Large intestine (tissue), 3 donors: ENCODE measurements at regions not wholly inside any gene's neighbourhood (a gene's known extent, or its start where the extent isn't known, plus 50 kb on each side); places are given as distances from the start of the nearest gene placed in this dataset.
A peak's percentile ranks its signal among the peaks of the same experiment; 100 is the strongest.

Experiments
- DNase-seq, 2 donors: peaks; one replicate each; pipeline versions ENCODE4 v3.0.0 to v3.0.0-alpha.2; 2013
- H3K27ac ChIP-seq: one replicate; pipeline ENCODE4 v1.5.1; 2013; ENCODE audit warnings: low read length
- H3K27me3 ChIP-seq: 2 replicates; pipeline ENCODE4 v1.6.1; 2013; ENCODE audit warnings: low read length; ENCODE audit not compliant: control insufficient read depth, insufficient read depth
- H3K36me3 ChIP-seq: 2 replicates; pipeline ENCODE4 v1.6.1; 2013; ENCODE audit warnings: low read length; ENCODE audit not compliant: control insufficient read depth, insufficient read depth
- H3K4me1 ChIP-seq: one replicate; pipeline ENCODE4 v1.6.1; 2013; ENCODE audit warnings: low read length; ENCODE audit not compliant: control insufficient read depth, insufficient read depth
- H3K4me3 ChIP-seq: one replicate; pipeline ENCODE4 v1.5.1; 2013; ENCODE audit warnings: low read length
- H3K9me3 ChIP-seq: one replicate; pipeline ENCODE4 v1.6.1; 2013; ENCODE audit warnings: mild to moderate bottlenecking, low read depth, low read length, moderate library complexity; ENCODE audit not compliant: control insufficient read depth
- WGBS: methylation state at CpG from one replicate; pipeline ENCODE4 v1.1.5; 2013; ENCODE audit warnings: low lambda C conversion rate; ENCODE audit not compliant: insufficient coverage; 5-methylcytosine and 5-hydroxymethylcytosine counted together

GRCh38 chr11:119521551-119521950 is 98.6 kb upstream of the THY1 start:
- Histone ChIP-seq H3K4me1 (no peaks in the 10 kb centered on the region), H3K27ac (no peak overlapping the region), H3K9me3 (no peaks in the 10 kb centered on the region), H3K4me3 (no peak overlapping the region), H3K36me3 (no peaks in the 10 kb centered on the region), H3K27me3 (no peaks in the 10 kb centered on the region)
- no CpG with 5 or more reads among the region's 11 CpGs for WGBS
- no peak for DNase-seq

- Histone ChIP-seq H3K9me3 (no peaks in the 10 kb centered on the region), H3K4me3 (no peak overlapping the region), H3K27me3 (peaks cover 3% of the 10 kb centered on the region), H3K27ac (no peak overlapping the region), H3K36me3 (no peaks in the 10 kb centered on the region), H3K4me1 (no peaks in the 10 kb centered on the region)
- DNase-seq: no peak
- WGBS: no CpG with 5 or more reads among the region's 9 CpGs
These were observed 98.0 kb upstream of the THY1 start for GRCh38 chr11:119520966-119521365.

DNA sequence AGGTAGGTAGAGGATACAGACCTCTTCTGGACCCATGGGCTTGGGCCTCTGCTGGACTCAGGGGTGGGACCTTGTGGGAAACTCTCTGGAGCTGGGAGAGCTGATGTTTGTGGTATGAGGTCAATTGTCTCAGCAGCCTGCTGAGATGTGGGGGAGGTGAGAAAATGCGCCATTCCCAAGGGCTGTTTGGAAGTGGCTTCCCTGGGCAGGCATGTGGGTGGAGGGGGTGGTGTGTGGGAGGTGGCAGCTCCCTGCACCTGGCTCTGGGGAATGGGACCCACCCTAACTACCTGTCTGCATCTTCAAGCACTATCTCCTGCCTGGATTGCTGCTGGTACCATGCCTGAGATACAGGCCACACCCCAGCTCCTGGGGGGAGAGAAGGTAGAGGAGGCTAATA is 97.4 kb upstream of the THY1 start:
- Histone ChIP-seq H3K9me3 (no peaks in the 10 kb centered on the region), H3K27me3 (peaks cover 3% of the 10 kb centered on the region), H3K4me1 (no peaks in the 10 kb centered on the region), H3K36me3 (no peaks in the 10 kb centered on the region), H3K4me3 (no peak overlapping the region), H3K27ac (no peak overlapping the region)
- DNase-seq: no peak
- no CpG with 5 or more reads among the region's 1 CpG for WGBS

- H3K27ac ChIP-seq: no peak overlapping the region
- no peaks in the 10 kb centered on the region for H3K9me3 ChIP-seq
- no peak overlapping the region for H3K4me3 ChIP-seq
- H3K4me1 ChIP-seq: no peaks in the 10 kb centered on the region
- no CpG with 5 or more reads among the region's 5 CpGs for WGBS
- DNase-seq: no peak
- peaks cover 5% of the 10 kb centered on the region for H3K27me3 ChIP-seq
- no peaks in the 10 kb centered on the region for H3K36me3 ChIP-seq
These were observed 96.8 kb upstream of the THY1 start for GRCh38 chr11:119519796-119520195.

DNA sequence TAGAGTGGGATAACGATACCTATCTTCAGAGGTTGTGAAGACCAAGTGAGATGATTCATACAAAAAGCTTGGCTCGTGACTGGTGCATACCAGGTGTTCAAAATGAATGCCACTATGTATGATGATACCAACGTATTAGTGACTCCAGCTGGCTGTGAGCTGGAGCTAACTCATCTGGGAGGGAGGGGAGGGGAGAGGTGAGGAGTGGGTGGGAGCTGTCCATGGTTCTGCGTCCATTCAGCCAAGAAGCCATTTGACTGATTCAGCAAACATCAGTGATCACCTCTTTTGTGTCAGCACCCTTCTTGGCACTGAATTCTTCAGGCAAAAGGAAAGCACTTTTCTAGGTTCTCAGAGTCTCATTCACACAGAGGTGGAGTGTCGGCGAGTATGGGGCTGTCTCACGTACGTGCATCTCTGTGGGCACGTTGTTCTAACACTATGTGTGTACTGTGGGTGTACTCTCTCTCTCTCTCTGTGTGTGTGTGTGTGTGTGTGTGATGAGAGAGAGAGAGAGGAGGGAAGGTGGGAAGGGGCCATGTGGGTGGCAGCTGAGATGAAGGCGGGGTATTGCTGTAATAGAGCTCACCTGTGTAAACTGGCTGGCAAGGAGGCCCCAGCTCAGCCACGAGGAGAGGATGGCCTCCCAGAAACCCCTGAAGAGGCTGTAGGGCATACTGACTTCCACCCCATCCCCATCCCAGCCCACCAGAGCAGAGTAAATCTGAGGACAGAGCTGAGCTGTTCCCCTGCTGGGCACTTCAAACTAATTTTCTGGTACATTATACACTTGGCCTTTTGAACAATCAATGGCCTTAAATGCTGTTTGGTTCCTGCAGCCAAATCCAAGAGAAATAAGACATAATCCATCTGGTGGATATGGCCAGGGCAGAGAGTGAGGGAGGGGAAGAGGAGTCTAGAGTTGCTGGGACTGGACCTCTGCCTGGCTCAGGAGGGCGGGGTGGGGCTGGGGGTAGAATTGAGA is 96.1 kb upstream of the THY1 start:
- Histone ChIP-seq H3K4me3 (no peak overlapping the region), H3K9me3 (no peaks in the 10 kb centered on the region), H3K36me3 (no peaks in the 10 kb centered on the region), H3K27ac (no peak overlapping the region), H3K4me1 (no peaks in the 10 kb centered on the region), H3K27me3 (peaks cover 5% of the 10 kb centered on the region)
- WGBS: 100% methylated on average over 1 of the region's 12 CpGs
- peak in 1 of 2 donors; percentile 29 for DNase-seq

DNA sequence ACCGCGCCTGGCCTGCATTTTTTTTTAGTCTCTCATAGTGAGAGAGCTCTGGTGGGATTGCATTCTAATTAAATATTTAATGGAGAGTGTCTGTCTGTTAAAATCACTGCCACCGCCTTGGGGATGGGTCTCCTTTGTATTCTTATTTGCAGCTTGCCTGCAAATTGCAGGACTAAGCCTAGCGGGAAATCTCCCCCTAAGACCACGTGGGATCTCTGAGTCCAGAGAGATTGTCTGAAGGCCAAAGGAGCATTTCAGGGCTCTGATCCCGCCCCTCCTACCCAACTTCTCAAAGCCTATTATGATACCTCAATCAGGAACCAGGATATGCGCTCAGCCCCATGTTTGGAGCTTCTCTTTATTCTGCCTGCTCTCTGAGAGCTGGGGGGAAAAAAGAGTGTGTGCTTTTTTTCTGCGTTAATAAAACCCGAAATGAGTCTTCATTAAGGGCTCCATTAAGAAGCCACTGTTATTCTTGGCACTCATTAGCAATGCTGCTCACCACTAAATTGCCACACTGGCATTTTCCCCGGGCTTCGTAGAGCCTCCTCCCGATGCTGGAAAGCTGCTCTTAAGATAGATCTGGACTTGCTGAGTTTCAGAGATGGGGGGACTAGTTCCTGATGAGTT is 92.9 kb upstream of the THY1 start:
- Histone ChIP-seq H3K4me1 (no peaks in the 10 kb centered on the region), H3K36me3 (no peaks in the 10 kb centered on the region), H3K27ac (no peak overlapping the region), H3K27me3 (peaks cover 23% of the 10 kb centered on the region), H3K9me3 (no peaks in the 10 kb centered on the region), H3K4me3 (no peak overlapping the region)
- no peak for DNase-seq
- WGBS: 67% methylated on average over 1 of the region's 12 CpGs

GRCh38 chr11:119513806-119514170 is 90.8 kb upstream of the THY1 start:
- Histone ChIP-seq H3K36me3 (no peaks in the 10 kb centered on the region), H3K4me3 (no peak overlapping the region), H3K27me3 (peaks cover 23% of the 10 kb centered on the region), H3K4me1 (no peaks in the 10 kb centered on the region), H3K27ac (no peak overlapping the region), H3K9me3 (no peaks in the 10 kb centered on the region)
- DNase-seq: no peak
- WGBS: no CpG with 5 or more reads among the region's 5 CpGs

- no peak for DNase-seq
- no peaks in the 10 kb centered on the region for H3K36me3 ChIP-seq
- H3K27ac ChIP-seq: no peak overlapping the region
- H3K4me3 ChIP-seq: no peak overlapping the region
- H3K27me3 ChIP-seq: peaks cover 23% of the 10 kb centered on the region
- H3K9me3 ChIP-seq: no peaks in the 10 kb centered on the region
- WGBS: no CpG with 5 or more reads among the region's 12 CpGs
- no peaks in the 10 kb centered on the region for H3K4me1 ChIP-seq
These were observed 90.3 kb upstream of the THY1 start for GRCh38 chr11:119513131-119513805.

GRCh38 chr11:119512369-119512768 is 89.4 kb upstream of the THY1 start:
- Histone ChIP-seq H3K9me3 (no peaks in the 10 kb centered on the region), H3K4me3 (no peak overlapping the region), H3K36me3 (no peaks in the 10 kb centered on the region), H3K27me3 (peaks cover 23% of the 10 kb centered on the region), H3K4me1 (no peaks in the 10 kb centered on the region), H3K27ac (no peak overlapping the region)
- DNase-seq: no peak
- WGBS: no CpG with 5 or more reads among the region's 3 CpGs

GRCh38 chr11:119511614-119512306 is 88.8 kb upstream of the THY1 start:
- no peak overlapping the region for H3K4me3 ChIP-seq
- no peak overlapping the region for H3K27ac ChIP-seq
- H3K9me3 ChIP-seq: no peaks in the 10 kb centered on the region
- H3K4me1 ChIP-seq: no peaks in the 10 kb centered on the region
- H3K36me3 ChIP-seq: no peaks in the 10 kb centered on the region
- WGBS: no CpG with 5 or more reads among the region's 12 CpGs
- DNase-seq: no peak
- peaks cover 23% of the 10 kb centered on the region for H3K27me3 ChIP-seq
